PC-9 (cell line): ENCODE measurements at regions not wholly inside any gene's neighbourhood (a gene's known extent, or its start where the extent isn't known, plus 50 kb on each side); places are given as distances from the start of the nearest gene placed in this dataset.

ENCODE experiments used
- BruUV-seq: library from RNA; stranded (reverse); fragments of 400-500 nt; replicated peaks from 2 replicates; lab custom pipeline; 2021; lab: Mats Ljungman, UMichigan
- CTCF ChIA-PET: fragments of 300-600 bp; sonication (Branson Sonifier 250); formaldehyde crosslinking; loops from one replicate; lab custom pipeline; 2022; ENCODE audit warnings: antibody characterized with exemption; lab: Charles Lee
- POLR2A ChIA-PET: fragments of 300-600 bp; sonication (Branson Sonifier 250); formaldehyde crosslinking; loops from one replicate; lab custom pipeline; 2022; ENCODE audit warnings: antibody characterized with exemption; ENCODE audit not compliant: unreplicated experiment; lab: Charles Lee
- DNase-seq, 2 experiments: peaks; one replicate each; pipeline versions ENCODE4 v3.0.0 to v3.0.0-alpha.2; 2015 to 2022; ENCODE audit warnings: mixed read lengths in 1 of 2
- H2AFZ ChIP-seq: fragments of 200-600 bp; sonication (generic); 2 replicates; pipeline ENCODE4 v1.8.1; 2017; ENCODE audit warnings: antibody characterized with exemption
- H3F3A ChIP-seq: fragments of 200-600 bp; sonication (generic); 2 replicates; pipeline ENCODE4 v1.8.1; 2017; ENCODE audit warnings: antibody characterized with exemption, mild to moderate bottlenecking, low read depth; ENCODE audit not compliant: insufficient read depth
- H3K27ac ChIP-seq: fragments of 200-600 bp; sonication (generic); 2 replicates; pipeline ENCODE4 v1.6.1; 2016; ENCODE audit warnings: mixed run types
- H3K27me3 ChIP-seq: fragments of 200-600 bp; sonication (generic); 2 replicates; pipeline ENCODE4 v1.6.1; 2016; ENCODE audit warnings: low read depth, mixed run types; ENCODE audit not compliant: insufficient read depth
- H3K36me3 ChIP-seq: fragments of 200-600 bp; sonication (generic); 2 replicates; pipeline ENCODE4 v1.6.1; 2016; ENCODE audit warnings: low read depth, mixed run types
- H3K4me1 ChIP-seq: fragments of 200-600 bp; sonication (generic); replicated peaks from 2 replicates; pipeline ENCODE4 v1.6.1; 2016; ENCODE audit warnings: mixed run types; ENCODE audit not compliant: insufficient read depth
- H3K4me2 ChIP-seq: fragments of 200-600 bp; sonication (generic); 2 replicates; pipeline ENCODE4 v1.6.1; 2017; ENCODE audit warnings: mixed run types
- H3K4me3 ChIP-seq: fragments of 200-600 bp; sonication (generic); 2 replicates; pipeline ENCODE4 v1.6.1; 2016; ENCODE audit warnings: mixed run types
- H3K79me2 ChIP-seq: fragments of 200-600 bp; sonication (generic); 2 replicates; pipeline ENCODE4 v1.6.1; 2017; ENCODE audit warnings: low read depth, mixed run types
- H3K9me2 ChIP-seq: fragments of 200-600 bp; sonication (generic); 2 replicates; pipeline ENCODE4 v1.8.1; 2017; ENCODE audit warnings: mild to moderate bottlenecking; ENCODE audit not compliant: insufficient read depth
- H3K9me3 ChIP-seq: fragments of 200-600 bp; sonication (generic); 2 replicates; pipeline ENCODE4 v1.8.1; 2016; ENCODE audit warnings: low read depth; ENCODE audit not compliant: insufficient read depth
- H4K20me1 ChIP-seq: fragments of 200-600 bp; sonication (generic); 2 replicates; pipeline ENCODE4 v1.8.1; 2017; ENCODE audit not compliant: insufficient read depth
- CTCF ChIP-seq: fragments of 200-600 bp; sonication (generic); conservative IDR thresholded peaks from 2 replicates; pipeline ENCODE4 v1.6.1; 2017; ENCODE audit warnings: mixed run types, antibody characterized with exemption, mild to moderate bottlenecking, moderate library complexity
- EZH2 ChIP-seq: fragments of 200-600 bp; sonication (generic); IDR thresholded peaks from 2 replicates; pipeline ENCODE4 v1.8.0; 2017; ENCODE audit warnings: antibody characterized with exemption, low read depth
- intact Hi-C: fragments of 100-400 bp; cut with micrococcal nuclease; formaldehyde crosslinking; loops from one replicate; pipeline ENCODE4 v1.10.0; 2022; ENCODE audit not compliant: unreplicated experiment

GRCh38 chr4:25536564-25537320, 118.9 kb upstream of the SLC34A2 start:
- intact Hi-C loops: loop anchor here (10.0 kb wide), 1 partner anchor 228 kb away; no protein-coding TSS in a partner anchor
- H3K4me2 ChIP-seq: no peak overlapping the region
- no peaks in the 10 kb centered on the region for H3K9me2 ChIP-seq
- no peaks in the 10 kb centered on the region for H3K79me2 ChIP-seq
- no peaks in the 10 kb centered on the region for H4K20me1 ChIP-seq
- BruUV-seq: no TSS peak
- POLR2A ChIA-PET: no interaction called here
- CTCF ChIA-PET: no interaction called here
- H3K27me3 ChIP-seq: no peaks in the 10 kb centered on the region
- H3K4me3 ChIP-seq: no peak overlapping the region
- no peaks in the 10 kb centered on the region for H3F3A ChIP-seq
- H3K9me3 ChIP-seq: no peaks in the 10 kb centered on the region
- no peaks in the 10 kb centered on the region for H3K36me3 ChIP-seq
- TF ChIP-seq CTCF (no peak), EZH2 (no peak)
- no peak for DNase-seq
- no peak overlapping the region for H2AFZ ChIP-seq
- no peaks in the 10 kb centered on the region for H3K4me1 ChIP-seq
- no peak overlapping the region for H3K27ac ChIP-seq

- ChIA-PET CTCF (no interaction called here), POLR2A (no interaction called here)
- Histone ChIP-seq H3K9me2 (no peaks in the 10 kb centered on the region), H3K27me3 (no peaks in the 10 kb centered on the region), H3K4me1 (no peaks in the 10 kb centered on the region), H3K9me3 (no peaks in the 10 kb centered on the region), H2AFZ (no peak overlapping the region), H3K4me2 (no peak overlapping the region), H3K27ac (no peak overlapping the region), H3K36me3 (no peaks in the 10 kb centered on the region), H3K4me3 (no peak overlapping the region), H3F3A (no peaks in the 10 kb centered on the region), H3K79me2 (no peaks in the 10 kb centered on the region), H4K20me1 (no peaks in the 10 kb centered on the region)
- intact Hi-C loops: loop anchor here (10.0 kb wide), 1 partner anchor 226 kb away; no protein-coding TSS in a partner anchor
- no peak for DNase-seq
- TF ChIP-seq CTCF (no peak), EZH2 (no peak)
- no TSS peak for BruUV-seq
These were observed 117.2 kb upstream of the SLC34A2 start for GRCh38 chr4:25538430-25538829.

GRCh38 chr4:25539241-25539640, 116.4 kb upstream of the SLC34A2 start:
- no peak overlapping the region for H3K4me3 ChIP-seq
- H3K36me3 ChIP-seq: no peaks in the 10 kb centered on the region
- ChIA-PET CTCF (no interaction called here), POLR2A (no interaction called here)
- H2AFZ ChIP-seq: no peak overlapping the region
- intact Hi-C loops: loop anchor here (10.0 kb wide), 1 partner anchor 226 kb away; no protein-coding TSS in a partner anchor
- H3K27me3 ChIP-seq: no peaks in the 10 kb centered on the region
- no peaks in the 10 kb centered on the region for H3K9me3 ChIP-seq
- H3K79me2 ChIP-seq: no peaks in the 10 kb centered on the region
- no peaks in the 10 kb centered on the region for H3F3A ChIP-seq
- BruUV-seq: no TSS peak
- H3K27ac ChIP-seq: no peak overlapping the region
- no peak for DNase-seq
- no peak for TF ChIP-seq CTCF
- no peak for TF ChIP-seq EZH2
- no peaks in the 10 kb centered on the region for H3K4me1 ChIP-seq
- no peaks in the 10 kb centered on the region for H4K20me1 ChIP-seq
- H3K4me2 ChIP-seq: no peak overlapping the region
- H3K9me2 ChIP-seq: no peaks in the 10 kb centered on the region
